Stimulated activated CD8-positive, alpha-beta memory T cell treated with anti-CD3 and anti-CD28 coated beads, Interleukin-2, amount 100 ng/mL, for 1 hour (primary cell): ENCODE measurements at regions not wholly inside any gene's neighbourhood (a gene's known extent, or its start where the extent isn't known, plus 50 kb on each side); places are given as distances from the start of the nearest gene placed in this dataset.
"Not testable (repeated sequence)": the region's sequence is repeated elsewhere in the genome, so short reads cannot be mapped to it uniquely, and the experiment has no call there.

ENCODE experiments used
- DNase-seq, 2 donors: peaks; one replicate each; pipeline ENCODE4 v3.0.0-alpha.2; 2020; ENCODE audit warnings: low read depth in 2 of 2

DNA sequence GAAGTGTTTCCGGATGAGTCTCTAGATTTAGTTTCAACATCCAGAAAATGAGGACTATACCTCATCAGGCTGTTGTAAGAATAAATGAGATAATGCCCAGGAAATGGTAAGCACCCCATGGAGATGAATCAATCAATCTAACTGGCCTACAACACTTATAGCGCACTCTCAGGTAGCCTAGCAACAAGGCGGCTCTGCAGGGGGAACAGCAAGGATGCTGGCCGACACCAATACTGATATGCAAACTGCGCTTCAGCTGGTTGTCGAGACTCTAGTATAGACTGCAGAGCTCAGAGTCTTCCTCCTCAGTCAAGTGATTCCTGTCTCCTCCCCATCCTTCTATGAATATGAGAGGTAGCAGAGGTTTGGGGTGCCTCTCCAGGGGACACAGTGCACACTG, 218.8 kb upstream of the WWC1 start:
- no peak for DNase-seq

DNA sequence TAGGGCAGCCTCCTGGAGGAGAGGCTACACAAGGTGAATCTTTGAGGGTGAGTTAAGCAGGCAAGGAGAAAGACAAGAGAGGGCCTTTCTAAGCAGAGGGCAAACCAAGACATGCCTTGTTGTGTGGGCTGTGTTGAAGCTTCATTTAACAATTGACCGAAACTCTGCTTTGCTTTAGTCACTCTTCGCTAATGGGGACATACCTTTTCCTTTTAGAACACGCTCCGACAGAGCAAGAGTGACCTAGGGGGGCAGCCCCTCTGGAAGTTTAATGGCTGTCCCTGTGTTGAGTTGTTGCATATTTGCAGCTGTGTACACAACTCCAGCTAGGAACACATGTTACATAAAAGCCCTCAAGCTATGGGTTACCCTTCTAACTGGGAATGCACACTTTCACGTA, 218.1 kb upstream of the WWC1 start:
- no peak for DNase-seq

GRCh38 chr5:168073991-168074800, 217.2 kb upstream of the WWC1 start:
- DNase-seq = no peak

GRCh38 chr5:168075387-168075786, 216.1 kb upstream of the WWC1 start:
- no peak for DNase-seq

DNA sequence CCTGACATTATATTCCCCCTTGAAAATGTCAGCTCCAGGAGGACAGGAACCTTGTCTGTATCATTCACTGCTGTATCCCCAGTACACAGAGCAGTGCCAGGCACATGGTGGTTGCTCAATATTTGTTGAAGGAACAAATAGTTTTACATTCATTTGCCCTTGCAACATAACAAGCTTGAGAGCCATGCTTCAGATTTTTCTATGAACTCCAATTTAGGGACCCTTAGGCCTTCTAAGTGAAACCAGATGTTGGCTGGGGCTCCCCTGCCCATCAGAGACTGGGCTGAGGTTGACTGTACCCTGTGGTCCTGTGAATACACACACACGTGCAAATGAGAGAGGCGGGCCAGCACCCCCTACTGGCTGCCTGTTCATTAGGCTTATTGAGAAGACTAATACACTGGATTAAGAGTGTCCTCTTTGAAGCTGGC, 214.9 kb upstream of the WWC1 start:
- DNase-seq = no peak

GRCh38 chr5:168085261-168086031, 206.0 kb upstream of the WWC1 start:
- DNase-seq = no peak

DNA sequence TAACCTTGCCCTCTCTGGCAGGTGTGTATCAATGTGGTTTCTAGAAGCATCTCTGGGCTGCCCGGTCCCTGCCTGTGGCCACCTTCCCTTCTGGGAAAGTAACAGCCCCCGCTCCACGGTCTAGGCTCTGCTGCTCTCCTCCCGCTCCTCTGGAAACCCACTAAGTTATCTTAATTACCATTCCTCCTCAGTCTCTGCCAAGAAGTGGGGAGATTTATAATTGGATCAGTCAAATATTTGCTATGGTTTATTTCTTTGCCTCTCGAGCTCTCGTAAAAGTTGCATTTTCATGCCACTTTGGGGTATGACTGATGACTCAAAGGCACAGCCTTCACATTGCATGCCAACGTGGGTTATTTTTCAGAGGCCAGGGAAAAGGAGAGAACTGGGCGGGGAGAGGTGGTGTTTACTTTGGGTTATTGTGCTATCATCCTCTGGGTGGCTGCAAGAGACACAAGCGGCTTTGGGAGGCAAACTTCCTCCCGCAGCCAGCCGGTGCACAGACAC, 205.3 kb upstream of the WWC1 start:
- no peak for DNase-seq

GRCh38 chr5:168086746-168087145, 204.7 kb upstream of the WWC1 start:
- no peak for DNase-seq

GRCh38 chr5:168088410-168089173, 202.9 kb upstream of the WWC1 start:
- no peak for DNase-seq

GRCh38 chr5:168089201-168089887, 202.1 kb upstream of the WWC1 start:
- no peak for DNase-seq

- no peak for DNase-seq
Measured at GRCh38 chr5:168092209-168093185, 198.9 kb upstream of the WWC1 start.

GRCh38 chr5:168093200-168093910, 198.1 kb upstream of the WWC1 start:
- no peak for DNase-seq

GRCh38 chr5:168096525-168096924, 194.9 kb upstream of the WWC1 start:
- no peak for DNase-seq

GRCh38 chr5:168097876-168098653, 193.4 kb upstream of the WWC1 start:
- DNase-seq = no peak

DNA sequence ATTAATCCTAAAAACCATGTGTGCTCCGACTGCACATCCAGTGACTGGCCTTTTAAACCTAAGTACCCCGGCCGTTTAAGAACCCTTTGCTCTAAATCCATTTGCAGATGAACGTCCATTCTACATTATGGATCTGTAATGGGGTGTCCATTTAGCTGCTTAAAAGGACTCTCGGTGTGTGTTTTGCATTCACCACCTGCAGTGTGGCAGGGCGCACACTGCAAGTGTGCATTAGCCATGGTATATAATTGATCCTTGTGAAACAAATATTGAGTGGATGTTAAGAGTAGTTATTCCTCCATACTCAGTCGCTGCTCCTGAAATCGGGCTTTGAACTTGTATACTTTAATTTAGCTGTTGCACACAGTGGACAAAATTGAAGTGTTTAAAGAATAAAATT, 190.1 kb upstream of the WWC1 start:
- DNase-seq = no peak

GRCh38 chr5:168103018-168103417, 188.4 kb upstream of the WWC1 start:
- not testable (repeated sequence) for DNase-seq

DNA sequence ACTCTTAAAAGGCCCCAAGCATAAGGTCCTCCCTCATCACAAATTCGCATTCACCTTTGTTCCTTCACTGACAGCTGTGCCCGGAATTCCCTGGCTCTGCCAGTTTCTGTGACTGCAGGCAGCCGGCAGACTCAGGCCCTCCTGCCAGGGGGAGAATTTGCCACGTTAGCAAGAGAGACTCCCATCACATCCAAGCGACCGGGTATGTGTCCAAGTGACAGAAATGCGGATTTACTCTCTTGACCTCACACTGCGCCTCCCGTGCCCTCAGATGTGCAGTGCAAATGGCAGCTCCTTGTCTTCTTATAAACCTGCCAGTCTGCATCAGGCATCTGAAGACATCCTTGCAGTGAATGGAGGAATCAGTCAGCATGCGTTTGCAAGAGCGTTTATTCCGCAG, 187.1 kb upstream of the WWC1 start:
- no peak for DNase-seq

DNA sequence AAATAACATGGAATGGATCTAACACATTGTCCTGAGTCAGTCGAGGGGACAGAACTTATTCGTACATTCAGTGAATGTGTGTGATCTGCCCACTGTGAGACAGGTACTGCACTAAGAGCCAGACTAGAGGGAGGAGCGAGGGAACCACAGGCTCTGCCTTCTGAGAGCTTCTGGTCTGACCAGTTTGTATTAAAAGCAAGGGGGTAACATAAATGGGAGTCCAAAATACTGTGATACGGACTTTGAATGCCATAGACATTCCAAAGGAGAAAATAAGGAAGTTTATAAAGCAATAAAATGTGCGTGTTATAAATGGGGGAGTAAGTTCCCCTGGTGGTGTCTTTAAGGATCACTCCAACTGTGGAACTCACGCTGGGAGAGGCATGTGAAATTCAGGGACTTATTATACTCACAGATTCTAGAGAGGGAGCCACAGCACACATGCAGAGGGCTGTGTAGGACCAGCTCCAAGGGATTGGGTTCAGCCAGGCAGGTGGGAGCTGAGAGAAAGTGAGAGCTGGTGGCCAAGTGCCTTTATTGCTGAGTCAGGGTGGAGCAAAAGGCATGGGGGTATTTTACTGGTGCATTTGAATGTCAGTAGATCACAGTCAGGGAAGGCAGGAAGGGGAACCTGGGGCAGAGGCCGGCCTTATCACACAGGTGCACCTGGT, 186.5 kb upstream of the WWC1 start:
- DNase-seq = no peak
